Heart left ventricle (tissue), 13 donors: ENCODE measurements at regions not wholly inside any gene's neighbourhood (a gene's known extent, or its start where the extent isn't known, plus 50 kb on each side); places are given as distances from the start of the nearest gene placed in this dataset.

Source experiments
- POLR2A ChIP-seq, 2 donors: fragments of 450-650 bp; IDR thresholded peaks; one replicate each; pipeline ENCODE4 v1.6.1; 2017; ENCODE audit warnings: antibody characterized with exemption in 2 of 2, mild to moderate bottlenecking in 2 of 2, moderate library complexity in 2 of 2
- TF ChIP-seq, protein P1 (sequence below), 12 donors: fragments of 200-600 bp; sonication (generic) in 4 of 12; IDR thresholded peaks; one replicate each; pipeline versions ENCODE4 v1.5.0 to v1.8.0; 2018 to 2022; ENCODE audit warnings: antibody characterized with exemption in 12 of 12, mild to moderate bottlenecking in 5 of 12
- donor health status: ischemic (EF 13 %, LVEDD 7.1; RV severe dilation, severe dysfunction).
- donor health status: DM: no; HTN: yes; CAD: no.
- donor health status: DM: no; HTN: no; CAD: no.
- donor health status: ischemic (EF 25% LVEDD 6.9; RV normal size, moderate dysfunction).
- donor health status: ischemic (EF 25% LVEDD 5.7; RV mildly dilated, moderate dysfunction).
- donor health status: ischemic (EF 35%, LVEDD 5.7; RV mildly dilated, moderate dysfunction).
- donor health status: nonischemic (EF 11% LVEDD 7.7; RV severe dilation, severe dysfunction).
- donor health status: DM: yes; HTN: yes; CAD: no.
- donor health status: PGD.
- donor health status: ischemic (EF 29% LVEDD 5.4; RV normal size, mild dysfunction).
- donor health status: nonischemic (EF 23%, LVEDD 6.1; RV moderate dilation, normal function).

DNA sequence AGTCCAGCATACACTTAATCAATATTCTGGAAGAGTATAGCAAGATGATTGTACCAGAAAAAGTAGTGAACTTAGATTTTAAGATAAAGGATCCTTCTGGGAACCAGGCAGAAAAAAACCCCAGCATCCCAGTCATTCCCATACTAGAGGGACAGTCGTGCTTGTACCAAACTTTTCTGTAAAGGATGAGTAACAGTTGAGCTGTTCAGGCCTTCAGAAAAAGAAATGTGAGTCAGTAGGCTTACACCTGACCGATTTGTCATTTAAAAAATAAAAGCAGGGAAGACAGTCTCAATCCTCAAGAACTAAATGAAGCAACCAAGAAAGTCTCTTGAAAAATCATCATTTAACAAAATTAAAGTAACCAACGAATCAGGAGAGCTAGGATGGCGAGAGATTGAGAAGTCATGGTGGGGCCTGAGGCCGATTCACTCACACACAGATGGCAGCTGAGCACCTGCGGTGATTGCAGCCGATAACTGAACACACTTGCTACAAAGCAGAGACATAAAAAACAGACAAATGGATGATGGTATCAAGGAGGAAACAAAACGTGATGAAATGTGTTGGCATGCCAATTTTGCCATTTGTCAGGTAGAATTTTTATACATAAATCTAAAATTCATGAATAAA is 170.0 kb upstream of the ALKAL2 start:
- TF ChIP-seq, protein P1, sequence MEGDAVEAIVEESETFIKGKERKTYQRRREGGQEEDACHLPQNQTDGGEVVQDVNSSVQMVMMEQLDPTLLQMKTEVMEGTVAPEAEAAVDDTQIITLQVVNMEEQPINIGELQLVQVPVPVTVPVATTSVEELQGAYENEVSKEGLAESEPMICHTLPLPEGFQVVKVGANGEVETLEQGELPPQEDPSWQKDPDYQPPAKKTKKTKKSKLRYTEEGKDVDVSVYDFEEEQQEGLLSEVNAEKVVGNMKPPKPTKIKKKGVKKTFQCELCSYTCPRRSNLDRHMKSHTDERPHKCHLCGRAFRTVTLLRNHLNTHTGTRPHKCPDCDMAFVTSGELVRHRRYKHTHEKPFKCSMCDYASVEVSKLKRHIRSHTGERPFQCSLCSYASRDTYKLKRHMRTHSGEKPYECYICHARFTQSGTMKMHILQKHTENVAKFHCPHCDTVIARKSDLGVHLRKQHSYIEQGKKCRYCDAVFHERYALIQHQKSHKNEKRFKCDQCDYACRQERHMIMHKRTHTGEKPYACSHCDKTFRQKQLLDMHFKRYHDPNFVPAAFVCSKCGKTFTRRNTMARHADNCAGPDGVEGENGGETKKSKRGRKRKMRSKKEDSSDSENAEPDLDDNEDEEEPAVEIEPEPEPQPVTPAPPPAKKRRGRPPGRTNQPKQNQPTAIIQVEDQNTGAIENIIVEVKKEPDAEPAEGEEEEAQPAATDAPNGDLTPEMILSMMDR (IDR thresholded peaks at IDR 0.05): no peak
- no peak for TF ChIP-seq POLR2A (IDR thresholded peaks at IDR 0.05)
